HepG2 (cell line): ENCODE measurements at regions not wholly inside any gene's neighbourhood (a gene's known extent, or its start where the extent isn't known, plus 50 kb on each side); places are given as distances from the start of the nearest gene placed in this dataset.

Experiments used
- ATAC-seq: fragments of 200-7000 bp; cut with Tn5 transposase; 3 replicates; pipeline ENCODE4 v1.9.1; 2020; ENCODE audit warnings: mild to moderate bottlenecking, moderate library complexity
- BruUV-seq: library from RNA; stranded (reverse); fragments of 400-500 nt; replicated peaks from 2 replicates; lab custom pipeline; 2021; lab: Mats Ljungman, UMichigan
- CTCF ChIA-PET: fragments of 300-600 bp; formaldehyde crosslinking; extraction: SDS; loops from one replicate; lab custom pipeline; 2021; ENCODE audit warnings: low total read pairs, inconsistent platforms, low intra/inter-chr PET ratio; lab: Yijun Ruan, JAX
- POLR2A ChIA-PET: fragments of 350-600 bp; sonication (Branson Sonifier 250); formaldehyde crosslinking; loops from one replicate; lab custom pipeline; 2020; ENCODE audit warnings: antibody characterized with exemption, inconsistent platforms; lab: Yijun Ruan, JAX
- DNase-seq: peaks from one replicate; pipeline ENCODE4 v3.0.0-alpha.2; 2015; ENCODE audit warnings: low spot score
- FAIRE-seq: peaks from 3 replicates; lab custom pipeline; 2011; peaks lifted over from hg19 to GRCh38; lab: Jason Lieb, UNC
- H2AFZ ChIP-seq: one replicate; pipeline ENCODE4 v1.6.1; 2011; ENCODE audit warnings: low read length, inconsistent platforms
- H3K27ac ChIP-seq: fragments of 300-600 bp; 3 replicates; pipeline ENCODE4 v1.8.0; 2011; ENCODE audit warnings: mixed run types, mild to moderate bottlenecking, mixed read lengths, low read length, inconsistent platforms; ENCODE audit not compliant: insufficient read depth; ENCODE audit errors: extremely low read length
- H3K27me3 ChIP-seq, 2 experiments: fragments of 200-600 bp in 1 of 2; 2 replicates in 1 of 2; 3 replicates in 1 of 2; pipeline versions ENCODE4 v1.6.0 to v1.8.0; 2011; ENCODE audit warnings: low read length in 2 of 2, mild to moderate bottlenecking in 2 of 2, moderate library complexity in 2 of 2, inconsistent platforms in 1 of 2; ENCODE audit not compliant: insufficient read depth in 2 of 2, control insufficient read depth in 1 of 2
- H3K36me3 ChIP-seq, 2 experiments: fragments of 200-600 bp in 1 of 2; replicated peaks in 1 of 2; 2 replicates in 1 of 2; 3 replicates in 1 of 2; pipeline versions ENCODE4 v1.5.1 to v1.8.0; 2011; ENCODE audit warnings: low read length in 2 of 2, inconsistent platforms in 1 of 2; ENCODE audit not compliant: insufficient read depth in 2 of 2, control insufficient read depth in 1 of 2
- H3K4me1 ChIP-seq: 2 replicates; pipeline ENCODE4 v1.5.1; 2012; ENCODE audit warnings: low read length, inconsistent platforms; ENCODE audit not compliant: insufficient read depth
- H3K4me2 ChIP-seq: 2 replicates; pipeline ENCODE4 v1.6.0; 2011; ENCODE audit warnings: low read depth, low read length, inconsistent platforms
- H3K4me3 ChIP-seq, 3 experiments: fragments of 200-600 bp in 1 of 3; sonication (generic), shearing (Covaris generic) in 1 of 3; replicated peaks in 1 of 3; 2 replicates each; pipeline ENCODE4 v1.5.1; 2011 to 2016; ENCODE audit warnings: low read length in 3 of 3, inconsistent platforms in 2 of 3, low read depth in 2 of 3, mild to moderate bottlenecking in 2 of 3, control low read depth in 1 of 3, mixed read lengths in 1 of 3; ENCODE audit not compliant: insufficient read depth in 1 of 3
- H3K79me2 ChIP-seq: one replicate; pipeline ENCODE4 v1.6.1; 2011; ENCODE audit warnings: low read length, inconsistent platforms; ENCODE audit not compliant: insufficient read depth
- H3K9ac ChIP-seq: 2 replicates; pipeline ENCODE4 v1.6.0; 2011; ENCODE audit warnings: mild to moderate bottlenecking, low read depth, low read length, inconsistent platforms; ENCODE audit not compliant: insufficient read depth
- H3K9me3 ChIP-seq: 2 replicates; pipeline ENCODE4 v1.5.1; 2012; ENCODE audit warnings: mild to moderate bottlenecking, low read length
- H4K20me1 ChIP-seq: 2 replicates; pipeline ENCODE4 v1.6.0; 2011; ENCODE audit warnings: inconsistent platforms, mild to moderate bottlenecking, low read length, moderate library complexity; ENCODE audit not compliant: insufficient read depth
- GRHL1 ChIP-seq: sonication (generic); formaldehyde crosslinking; conservative IDR thresholded peaks from 2 replicates; pipeline ENCODE4 v1.8.0; 2022; ENCODE audit warnings: missing genetic modification reagents
- KDM1A ChIP-seq: IDR thresholded peaks from 2 replicates; pipeline ENCODE4 v1.6.1; 2016; ENCODE audit warnings: missing compliant biosample characterization
- MED8 ChIP-seq: sonication (generic); formaldehyde crosslinking; IDR thresholded peaks from 2 replicates; pipeline ENCODE4 v1.8.1; 2023; ENCODE audit warnings: mild to moderate bottlenecking, missing genetic modification reagents; ENCODE audit not compliant: insufficient replicate concordance
- MIER2 ChIP-seq: IDR thresholded peaks from 2 replicates; pipeline ENCODE4 v1.6.1; 2016; ENCODE audit warnings: missing biosample characterization, missing genetic modification reagents
- YEATS4 ChIP-seq: sonication (generic); formaldehyde crosslinking; IDR thresholded peaks from 2 replicates; pipeline ENCODE4 v1.4.0; 2020; ENCODE audit warnings: missing genetic modification reagents, borderline replicate concordance
- ZBTB10 ChIP-seq: sonication (generic); formaldehyde crosslinking; IDR thresholded peaks from 2 replicates; pipeline ENCODE4 v1.4.0; 2020; ENCODE audit warnings: missing genetic modification reagents, borderline replicate concordance
- ZMYM3 ChIP-seq: sonication (generic); formaldehyde crosslinking; IDR thresholded peaks from 2 replicates; pipeline ENCODE4 v1.5.1; 2020; ENCODE audit warnings: mild to moderate bottlenecking, missing genetic modification reagents
- ZNF280B ChIP-seq: sonication (generic); formaldehyde crosslinking; IDR thresholded peaks from 2 replicates; pipeline ENCODE4 v1.5.0; 2020; ENCODE audit warnings: missing genetic modification reagents, mild to moderate bottlenecking, borderline replicate concordance
- ZNF597 ChIP-seq: sonication (generic); formaldehyde crosslinking; IDR thresholded peaks from 2 replicates; pipeline ENCODE4 v1.5.0; 2020; ENCODE audit warnings: missing genetic modification reagents
- ZNF720 ChIP-seq: sonication (generic); formaldehyde crosslinking; IDR thresholded peaks from 2 replicates; pipeline ENCODE4 v1.4.0; 2020; ENCODE audit warnings: missing genetic modification reagents
- WGBS: methylation state at CpG from one replicate; pipeline ENCODE4 v1.1.6; 2017; ENCODE audit warnings: low lambda C conversion rate; 5-methylcytosine and 5-hydroxymethylcytosine counted together
- in situ Hi-C: cut with HindIII; loops from 2 replicates; pipeline ENCODE4 v1.10.0; 2017; ENCODE audit warnings: low pct_unique_long_range_greater_than_20kb; ENCODE audit not compliant: extremely low pct_ligation_motif_present
- intact Hi-C: fragments of 100-400 bp; cut with micrococcal nuclease; formaldehyde crosslinking; loops from one replicate; pipeline ENCODE4 v1.10.0; 2022; ENCODE audit not compliant: unreplicated experiment

- Histone ChIP-seq H3K27ac (no peak overlapping the region), H3K36me3 (no peaks in the 10 kb centered on the region), H3K9me3 (no peaks in the 10 kb centered on the region), H3K9ac (no peak overlapping the region), H4K20me1 (no peaks in the 10 kb centered on the region), H2AFZ (no peak overlapping the region), H3K4me1 (no peaks in the 10 kb centered on the region), H3K4me2 (no peak overlapping the region), H3K79me2 (no peaks in the 10 kb centered on the region), H3K27me3 (no peaks in the 10 kb centered on the region; a peak in 1 of 5 replicates), H3K4me3 (no peak overlapping the region)
- FAIRE-seq (no peak), DNase-seq (no peak), ATAC-seq (no peak)
- BruUV-seq = no TSS peak
- in situ Hi-C loops (no loop called here), intact Hi-C loops (no loop called here)
- TF ChIP-seq KDM1A (CRISPR knock-in tag) = no peak
- no peak for TF ChIP-seq ZNF720 (CRISPR knock-in tag)
- no peak for TF ChIP-seq GRHL1 (CRISPR knock-in tag)
- no peak for TF ChIP-seq ZNF597 (CRISPR knock-in tag)
- TF ChIP-seq ZMYM3 (CRISPR knock-in tag) = no peak
- TF ChIP-seq MIER2 (CRISPR knock-in tag) = no peak
- TF ChIP-seq YEATS4 (CRISPR knock-in tag) = no peak
- no peak for TF ChIP-seq ZBTB10 (CRISPR knock-in tag)
- no peak for TF ChIP-seq ZNF280B (CRISPR knock-in tag)
- TF ChIP-seq MED8 (CRISPR knock-in tag) = no peak
- ChIA-PET CTCF (no interaction called here), POLR2A (no interaction called here)
- 28% methylated on average over 6 of the region's 6 CpGs for WGBS
Observed at GRCh38 chr10:91050371-91051034, 129.6 kb upstream of the ANKRD1 start.
